MCF 10A (cell line): ENCODE measurements at regions not wholly inside any gene's neighbourhood (a gene's known extent, or its start where the extent isn't known, plus 50 kb on each side); places are given as distances from the start of the nearest gene placed in this dataset.

ENCODE experiments used
- BruUV-seq: library from RNA; stranded (reverse); fragments of 400-500 nt; replicated peaks from 2 replicates; lab custom pipeline; 2021; lab: Mats Ljungman, UMichigan
- CTCF ChIA-PET: fragments of 300-600 bp; sonication (Branson Sonifier 250); formaldehyde crosslinking; extraction: SDS; loops from one replicate; lab custom pipeline; 2021; ENCODE audit warnings: antibody characterized with exemption, inconsistent platforms; lab: Yijun Ruan, JAX
- POLR2A ChIA-PET: fragments of 300-600, 350-650 bp; sonication (Branson Sonifier 250); formaldehyde crosslinking; extraction: SDS; loops from one replicate; lab custom pipeline; 2020; ENCODE audit warnings: antibody characterized with exemption, inconsistent platforms; lab: Yijun Ruan, JAX
- DNase-seq: peaks from one replicate; pipeline ENCODE4 v3.0.0-alpha.2; 2018; ENCODE audit not compliant: unreplicated experiment
- H3K27ac Mint-ChIP-seq: one replicate; pipeline ENCODE4 v1.8.0; 2022; ENCODE audit warnings: mild to moderate bottlenecking, low read depth, mixed read lengths; ENCODE audit not compliant: unreplicated experiment
- H3K27me3 Mint-ChIP-seq: one replicate; pipeline ENCODE4 v1.8.0; 2022; ENCODE audit warnings: mixed read lengths; ENCODE audit not compliant: insufficient read depth, unreplicated experiment
- H3K36me3 Mint-ChIP-seq: one replicate; pipeline ENCODE4 v1.8.0; 2022; ENCODE audit warnings: mild to moderate bottlenecking, moderate library complexity, mixed read lengths; ENCODE audit not compliant: insufficient read depth, unreplicated experiment
- H3K4me1 Mint-ChIP-seq: one replicate; pipeline ENCODE4 v1.8.0; 2022; ENCODE audit warnings: mixed read lengths; ENCODE audit not compliant: insufficient read depth, unreplicated experiment
- H3K4me3 Mint-ChIP-seq: one replicate; pipeline ENCODE4 v1.8.0; 2022; ENCODE audit warnings: mild to moderate bottlenecking, moderate library complexity, mixed read lengths; ENCODE audit not compliant: unreplicated experiment
- H3K9me3 Mint-ChIP-seq: one replicate; pipeline ENCODE4 v1.8.0; 2022; ENCODE audit warnings: mixed read lengths; ENCODE audit not compliant: unreplicated experiment
- intact Hi-C: fragments of 100-400 bp; cut with micrococcal nuclease; formaldehyde crosslinking; loops from 2 replicates; pipeline ENCODE4 v1.14.1; 2022
- TF ChIP-seq, protein P1 (sequence below): fragments of 200-600 bp; IDR thresholded peaks from one replicate; pipeline ENCODE4 v1.8.0; 2022; ENCODE audit warnings: antibody characterized with exemption, mild to moderate bottlenecking; ENCODE audit not compliant: unreplicated experiment

GRCh38 chr1:182291584-182292192, 99.9 kb downstream of the GLUL start:
- peak overlapping the region; percentile 36 for H3K27ac Mint-ChIP-seq
- peaks cover 31% of the 10 kb centered on the region for H3K4me1 Mint-ChIP-seq
- ChIA-PET POLR2A (interaction anchor here (1.1 to 4.8 kb wide), 7 partner anchors 8 to 204 kb away, joined by 3 to 100 read pairs (median 22); partner anchors contain the start of gene GLUL), CTCF (interaction anchor here (0.5 to 4.5 kb wide), 6 partner anchors 22 to 222 kb away, joined by 3 to 55 read pairs (median 4); no protein-coding TSS in a partner anchor)
- no peak overlapping the region for H3K4me3 Mint-ChIP-seq
- BruUV-seq, result no TSS peak
- TF ChIP-seq, protein P1, sequence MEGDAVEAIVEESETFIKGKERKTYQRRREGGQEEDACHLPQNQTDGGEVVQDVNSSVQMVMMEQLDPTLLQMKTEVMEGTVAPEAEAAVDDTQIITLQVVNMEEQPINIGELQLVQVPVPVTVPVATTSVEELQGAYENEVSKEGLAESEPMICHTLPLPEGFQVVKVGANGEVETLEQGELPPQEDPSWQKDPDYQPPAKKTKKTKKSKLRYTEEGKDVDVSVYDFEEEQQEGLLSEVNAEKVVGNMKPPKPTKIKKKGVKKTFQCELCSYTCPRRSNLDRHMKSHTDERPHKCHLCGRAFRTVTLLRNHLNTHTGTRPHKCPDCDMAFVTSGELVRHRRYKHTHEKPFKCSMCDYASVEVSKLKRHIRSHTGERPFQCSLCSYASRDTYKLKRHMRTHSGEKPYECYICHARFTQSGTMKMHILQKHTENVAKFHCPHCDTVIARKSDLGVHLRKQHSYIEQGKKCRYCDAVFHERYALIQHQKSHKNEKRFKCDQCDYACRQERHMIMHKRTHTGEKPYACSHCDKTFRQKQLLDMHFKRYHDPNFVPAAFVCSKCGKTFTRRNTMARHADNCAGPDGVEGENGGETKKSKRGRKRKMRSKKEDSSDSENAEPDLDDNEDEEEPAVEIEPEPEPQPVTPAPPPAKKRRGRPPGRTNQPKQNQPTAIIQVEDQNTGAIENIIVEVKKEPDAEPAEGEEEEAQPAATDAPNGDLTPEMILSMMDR, result no peak
- intact Hi-C loops, result loop anchor here (2.0 kb wide), 1 partner anchor 149 kb away; no protein-coding TSS in a partner anchor
- no peaks in the 10 kb centered on the region for H3K9me3 Mint-ChIP-seq
- no peaks in the 10 kb centered on the region for H3K27me3 Mint-ChIP-seq
- H3K36me3 Mint-ChIP-seq, result no peaks in the 10 kb centered on the region
- DNase-seq, result no peak

GRCh38 chr1:182288749-182289604, 102.6 kb downstream of the GLUL start:
- Mint-ChIP-seq H3K27ac (peak overlapping the region; percentile 59), H3K4me3 (no peak overlapping the region), H3K27me3 (no peaks in the 10 kb centered on the region), H3K4me1 (peaks cover 31% of the 10 kb centered on the region), H3K9me3 (no peaks in the 10 kb centered on the region), H3K36me3 (no peaks in the 10 kb centered on the region)
- intact Hi-C loops, result no loop called here
- no peak for DNase-seq
- BruUV-seq, result no TSS peak
- POLR2A ChIA-PET, result interaction anchor here (0.6 to 4.8 kb wide), 34 partner anchors 9 to 282 kb away, joined by 3 to 100 read pairs (median 8); partner anchors contain the start of gene GLUL
- CTCF ChIA-PET, result interaction anchor here (0.5 to 4.5 kb wide), 15 partner anchors 9 to 496 kb away, joined by 3 to 55 read pairs (median 4); partner anchors contain the start of gene RNASEL
- TF ChIP-seq, protein P1, result no peak

DNA sequence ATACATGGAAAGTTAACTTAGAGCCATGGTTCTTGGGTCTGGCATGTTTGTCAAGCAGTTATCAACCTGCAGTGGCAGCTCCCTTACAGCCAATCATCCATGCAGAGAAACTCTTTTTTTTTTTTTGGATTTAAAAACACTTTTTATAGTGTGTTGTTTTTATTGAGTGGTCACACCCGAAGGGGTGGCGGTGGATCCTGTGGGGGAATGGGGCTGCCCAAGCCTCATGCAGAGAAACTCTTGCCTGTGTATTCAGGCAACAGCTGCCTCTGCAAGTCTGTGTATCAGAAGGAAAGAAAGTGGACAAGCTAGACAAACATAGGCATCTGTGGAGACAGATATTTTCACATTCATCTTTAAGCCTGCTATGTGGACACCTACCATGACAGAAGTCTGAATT, 104.8 kb downstream of the GLUL start:
- ChIA-PET POLR2A (interaction anchor here (0.6 to 1.3 kb wide), 3 partner anchors 8 to 104 kb away, joined by 3 read pairs; no protein-coding TSS in a partner anchor), CTCF (interaction anchor here (0.6 to 1.6 kb wide), 5 partner anchors 21 to 306 kb away, joined by 3 to 5 read pairs (median 3); no protein-coding TSS in a partner anchor)
- no TSS peak for BruUV-seq
- Mint-ChIP-seq H3K27ac (no peak overlapping the region), H3K4me1 (peaks cover 25% of the 10 kb centered on the region), H3K36me3 (no peaks in the 10 kb centered on the region), H3K27me3 (no peaks in the 10 kb centered on the region), H3K4me3 (no peak overlapping the region), H3K9me3 (no peaks in the 10 kb centered on the region)
- DNase-seq, result no peak
- TF ChIP-seq, protein P1, result no peak
- intact Hi-C loops, result no loop called here
